SK-N-MC (cell line): ENCODE measurements at regions not wholly inside any gene's neighbourhood (a gene's known extent, or its start where the extent isn't known, plus 50 kb on each side); places are given as distances from the start of the nearest gene placed in this dataset.

Source experiments
- DNase-seq: peaks from one replicate; pipeline ENCODE4 v3.0.0-alpha.2; 2011; ENCODE audit warnings: low read depth, low spot score
- H3K27ac ChIP-seq: fragments of 200-600 bp; sonication (generic); 2 replicates; pipeline ENCODE4 v1.5.1; 2016; ENCODE audit warnings: mixed run types
- H3K36me3 ChIP-seq: fragments of 200-600 bp; sonication (generic); 2 replicates; pipeline ENCODE4 v1.6.1; 2017; ENCODE audit warnings: antibody characterized with exemption, low read length, mixed read lengths; ENCODE audit not compliant: insufficient read depth
- H3K4me3 ChIP-seq: fragments of 200-600 bp; sonication (generic); 2 replicates; pipeline ENCODE4 v1.5.1; 2016
- H3K9ac ChIP-seq: fragments of 200-600 bp; sonication (generic); 2 replicates; pipeline ENCODE4 v1.8.0; 2017; ENCODE audit warnings: mixed run types, mixed read lengths; ENCODE audit not compliant: insufficient read length
- H3K9me3 ChIP-seq: fragments of 200-600 bp; sonication (generic); 2 replicates; pipeline ENCODE4 v1.6.1; 2017; ENCODE audit warnings: low read depth, mild to moderate bottlenecking, antibody characterized with exemption, low read length, moderate library complexity, mixed read lengths
- EZH2 ChIP-seq: fragments of 200-600 bp; sonication (generic); IDR thresholded peaks from one replicate; pipeline ENCODE4 v1.6.1; 2017; ENCODE audit warnings: antibody characterized with exemption
- FOXP2 ChIP-seq: optimal IDR thresholded peaks from 2 replicates; pipeline ENCODE3; 2011; ENCODE audit warnings: mild to moderate bottlenecking, moderate library complexity; ENCODE audit not compliant: insufficient read depth; ENCODE audit errors: extremely low read length, control extremely low read depth
- POLR2AphosphoS5 ChIP-seq: IDR thresholded peaks from 2 replicates; pipeline ENCODE4 v1.6.1; 2012; ENCODE audit warnings: mild to moderate bottlenecking, low read depth, low read length, borderline replicate concordance

DNA sequence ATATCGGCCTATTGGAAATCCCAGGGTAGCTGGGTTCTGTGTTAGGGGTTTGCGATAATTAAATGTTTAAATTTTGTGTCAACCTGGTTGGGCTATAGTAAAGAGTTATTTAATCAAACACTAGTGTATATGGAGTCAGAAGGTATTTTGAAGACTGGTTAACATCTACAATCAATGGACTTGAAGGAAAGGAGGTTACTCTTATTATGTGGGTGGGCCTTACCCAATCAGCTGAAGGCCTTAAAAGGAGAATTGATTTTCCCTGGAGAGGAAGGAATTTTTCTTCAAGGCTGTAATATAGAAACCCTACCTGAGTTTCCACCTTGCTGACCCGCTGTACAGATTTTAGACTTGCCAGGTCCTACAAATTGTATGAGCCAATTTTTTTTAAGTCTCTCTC is 411.4 kb downstream of the IRX1 start:
- no peak overlapping the region for H3K9ac ChIP-seq
- H3K9me3 ChIP-seq = no peaks in the 10 kb centered on the region
- H3K4me3 ChIP-seq = no peak overlapping the region
- H3K36me3 ChIP-seq = no peaks in the 10 kb centered on the region
- TF ChIP-seq FOXP2 (no peak), POLR2AphosphoS5 (no peak), EZH2 (no peak)
- no peak overlapping the region for H3K27ac ChIP-seq
- DNase-seq = no peak

GRCh38 chr5:4011943-4012342 is 416.3 kb downstream of the IRX1 start:
- no peaks in the 10 kb centered on the region for H3K9me3 ChIP-seq
- no peak for DNase-seq
- TF ChIP-seq FOXP2 (no peak), EZH2 (no peak), POLR2AphosphoS5 (no peak)
- H3K27ac ChIP-seq = no peak overlapping the region
- no peak overlapping the region for H3K9ac ChIP-seq
- H3K4me3 ChIP-seq = no peak overlapping the region
- no peaks in the 10 kb centered on the region for H3K36me3 ChIP-seq

GRCh38 chr5:4013106-4013898 is 417.7 kb downstream of the IRX1 start:
- Histone ChIP-seq H3K36me3 (no peaks in the 10 kb centered on the region), H3K4me3 (no peak overlapping the region), H3K27ac (no peak overlapping the region), H3K9ac (no peak overlapping the region), H3K9me3 (no peaks in the 10 kb centered on the region)
- DNase-seq = no peak
- no peak for TF ChIP-seq EZH2

GRCh38 chr5:4015709-4016108 is 420.1 kb downstream of the IRX1 start:
- Histone ChIP-seq H3K27ac (no peak overlapping the region), H3K4me3 (no peak overlapping the region), H3K9me3 (no peaks in the 10 kb centered on the region), H3K36me3 (no peaks in the 10 kb centered on the region), H3K9ac (no peak overlapping the region)
- DNase-seq = no peak
- TF ChIP-seq EZH2 = no peak
- TF ChIP-seq FOXP2 = no peak
- TF ChIP-seq POLR2AphosphoS5 = no peak

GRCh38 chr5:4017076-4017803 is 421.6 kb downstream of the IRX1 start:
- no peak for TF ChIP-seq FOXP2
- no peak for TF ChIP-seq POLR2AphosphoS5
- no peak for TF ChIP-seq EZH2
- Histone ChIP-seq H3K36me3 (no peaks in the 10 kb centered on the region), H3K9me3 (no peaks in the 10 kb centered on the region), H3K27ac (no peak overlapping the region), H3K4me3 (no peak overlapping the region), H3K9ac (no peak overlapping the region)
- DNase-seq = no peak

GRCh38 chr5:4018007-4018406 is 422.4 kb downstream of the IRX1 start:
- TF ChIP-seq POLR2AphosphoS5 = no peak
- TF ChIP-seq EZH2 = no peak
- no peak overlapping the region for H3K4me3 ChIP-seq
- no peak overlapping the region for H3K9ac ChIP-seq
- no peaks in the 10 kb centered on the region for H3K9me3 ChIP-seq
- H3K36me3 ChIP-seq = no peaks in the 10 kb centered on the region
- no peak for DNase-seq
- H3K27ac ChIP-seq = no peak overlapping the region

DNA sequence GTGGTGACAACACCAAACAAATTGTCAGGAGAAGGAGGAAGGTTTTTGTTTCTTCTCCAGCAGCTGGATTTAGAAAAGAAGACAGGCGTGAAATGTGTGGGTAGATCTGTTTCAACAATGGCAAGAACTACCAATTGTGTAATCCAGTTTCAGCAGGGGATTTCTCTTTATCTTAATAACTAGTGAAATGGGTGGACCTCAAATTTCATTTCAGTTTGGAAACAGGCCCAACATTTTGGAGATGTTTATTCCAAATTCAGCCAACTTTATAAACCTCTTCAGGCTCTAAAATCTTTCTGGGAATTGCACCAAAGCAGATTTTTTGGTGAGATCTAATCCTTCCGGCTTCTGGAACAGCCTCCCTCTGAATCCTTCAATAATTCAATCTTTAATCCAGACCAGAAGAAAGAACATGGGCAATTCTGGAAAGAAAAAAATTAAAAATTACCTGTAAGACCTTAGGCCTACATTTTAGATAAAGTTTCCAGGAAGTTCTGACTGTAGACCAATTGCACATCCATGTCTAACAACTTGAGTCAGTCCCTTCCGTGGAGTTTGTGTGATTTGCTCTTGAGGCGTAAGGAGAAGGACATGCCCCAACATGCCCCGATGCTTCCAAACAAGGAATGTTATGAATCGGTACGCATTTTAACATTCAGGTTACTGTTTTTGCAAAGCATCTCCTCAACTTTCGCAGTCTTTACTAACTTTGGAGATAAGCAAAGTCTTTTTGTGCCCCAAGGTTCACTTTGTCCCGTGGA is 423.6 kb downstream of the IRX1 start:
- no peak overlapping the region for H3K4me3 ChIP-seq
- no peaks in the 10 kb centered on the region for H3K36me3 ChIP-seq
- H3K9me3 ChIP-seq = no peaks in the 10 kb centered on the region
- DNase-seq = no peak
- TF ChIP-seq EZH2 (no peak), FOXP2 (no peak), POLR2AphosphoS5 (no peak)
- no peak overlapping the region for H3K9ac ChIP-seq
- no peak overlapping the region for H3K27ac ChIP-seq

DNA sequence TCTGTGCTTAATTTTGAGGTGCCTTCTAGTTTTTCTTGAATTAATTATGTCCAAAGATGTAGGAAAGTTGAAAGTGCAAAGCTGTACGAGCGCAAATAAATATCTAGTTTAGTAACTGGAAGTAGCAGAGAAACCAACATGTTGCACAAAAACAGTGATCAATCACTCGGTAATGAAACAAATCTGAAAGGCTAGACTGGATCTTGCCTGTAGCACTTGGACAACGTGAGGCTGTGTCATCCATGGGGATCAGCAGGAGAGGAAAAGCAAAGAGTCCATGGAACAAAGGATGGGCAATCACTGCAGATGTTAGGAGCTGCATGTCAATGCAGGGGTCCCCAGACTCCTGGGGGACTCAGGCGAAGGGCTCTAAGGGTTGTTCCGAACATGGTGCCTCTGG is 424.2 kb downstream of the IRX1 start:
- Histone ChIP-seq H3K36me3 (no peaks in the 10 kb centered on the region), H3K9me3 (no peaks in the 10 kb centered on the region), H3K4me3 (no peak overlapping the region), H3K9ac (no peak overlapping the region), H3K27ac (no peak overlapping the region)
- DNase-seq = no peak
- TF ChIP-seq EZH2 (no peak), POLR2AphosphoS5 (no peak), FOXP2 (no peak)

- Histone ChIP-seq H3K9ac (no peak overlapping the region), H3K4me3 (no peak overlapping the region), H3K27ac (no peak overlapping the region), H3K36me3 (no peaks in the 10 kb centered on the region), H3K9me3 (no peaks in the 10 kb centered on the region)
- no peak for TF ChIP-seq POLR2AphosphoS5
- TF ChIP-seq FOXP2 = no peak
- no peak for TF ChIP-seq EZH2
- no peak for DNase-seq
These were observed 424.8 kb downstream of the IRX1 start for GRCh38 chr5:4020400-4020799.
